GM23338 (cell line): ENCODE measurements at regions not wholly inside any gene's neighbourhood (a gene's known extent, or its start where the extent isn't known, plus 50 kb on each side); places are given as distances from the start of the nearest gene placed in this dataset.

Source experiments
- ATAC-seq: fragments of 200-7000 bp; cut with Tn5 transposase; 3 replicates; pipeline ENCODE4 v1.9.1; 2020
- DNase-seq: peaks from one replicate; pipeline ENCODE4 v3.0.0-alpha.2; 2015; ENCODE audit warnings: low spot score
- H2AFZ ChIP-seq: fragments of 200-600 bp; sonication (generic); 2 replicates; pipeline ENCODE4 v1.8.0; 2016; ENCODE audit warnings: antibody characterized with exemption, mild to moderate bottlenecking, moderate library complexity
- H3F3A ChIP-seq: fragments of 200-600 bp; sonication (generic); replicated peaks from 2 replicates; pipeline ENCODE4 v1.8.0; 2017; ENCODE audit warnings: antibody characterized with exemption, mixed run types, low read depth
- H3K27ac ChIP-seq: fragments of 200-600 bp; sonication (generic); 2 replicates; pipeline ENCODE4 v1.6.1; 2016; ENCODE audit warnings: low read depth
- H3K27me3 ChIP-seq: fragments of 200-600 bp; sonication (generic); 2 replicates; pipeline ENCODE4 v1.8.0; 2016; ENCODE audit warnings: mild to moderate bottlenecking, mixed run types, moderate library complexity; ENCODE audit not compliant: insufficient read depth
- H3K36me3 ChIP-seq: fragments of 200-600 bp; sonication (generic); 2 replicates; pipeline ENCODE4 v1.8.0; 2016; ENCODE audit warnings: mild to moderate bottlenecking; ENCODE audit not compliant: insufficient read depth
- H3K4me1 ChIP-seq: fragments of 200-600 bp; sonication (generic); 2 replicates; pipeline ENCODE4 v1.8.0; 2016; ENCODE audit warnings: mild to moderate bottlenecking, moderate library complexity; ENCODE audit not compliant: insufficient read depth
- H3K4me2 ChIP-seq: fragments of 200-600 bp; sonication (generic); 2 replicates; pipeline ENCODE4 v1.7.1; 2017; ENCODE audit warnings: mixed run types
- H3K4me3 ChIP-seq: fragments of 200-600 bp; sonication (generic); 2 replicates; pipeline ENCODE4 v1.6.1; 2016; ENCODE audit warnings: mixed run types
- H3K79me2 ChIP-seq: fragments of 200-600 bp; sonication (generic); replicated peaks from 2 replicates; pipeline ENCODE4 v1.8.0; 2017; ENCODE audit warnings: mild to moderate bottlenecking; ENCODE audit not compliant: insufficient read depth
- H3K9me2 ChIP-seq: fragments of 200-600 bp; sonication (generic); 2 replicates; pipeline ENCODE4 v1.8.0; 2017; ENCODE audit not compliant: insufficient read depth
- H4K20me1 ChIP-seq: fragments of 200-600 bp; sonication (generic); replicated peaks from 2 replicates; pipeline ENCODE4 v1.8.0; 2017; ENCODE audit warnings: mild to moderate bottlenecking; ENCODE audit not compliant: insufficient read depth
- H3K27ac Mint-ChIP-seq: 2 replicates; pipeline ENCODE4 v1.8.0; 2020; ENCODE audit warnings: inconsistent platforms, mild to moderate bottlenecking, moderate library complexity, mixed read lengths
- H3K27me3 Mint-ChIP-seq: 3 replicates; pipeline ENCODE4 v1.8.0; 2022; ENCODE audit warnings: low read depth, mild to moderate bottlenecking, moderate library complexity, mixed read lengths, inconsistent platforms; ENCODE audit not compliant: insufficient read depth, poor library complexity
- H3K36me3 Mint-ChIP-seq: 3 replicates; pipeline ENCODE4 v1.8.0; 2021; ENCODE audit warnings: low read depth, mild to moderate bottlenecking, inconsistent platforms, moderate library complexity, mixed read lengths
- H3K4me1 Mint-ChIP-seq: 3 replicates; pipeline ENCODE4 v1.8.0; 2020; ENCODE audit warnings: mild to moderate bottlenecking, inconsistent platforms, mixed read lengths
- H3K4me3 Mint-ChIP-seq: 3 replicates; pipeline ENCODE4 v1.8.0; 2021; ENCODE audit warnings: moderate library complexity, mild to moderate bottlenecking, inconsistent platforms, mixed read lengths
- H3K9me3 Mint-ChIP-seq: 3 replicates; pipeline ENCODE4 v1.8.0; 2020; ENCODE audit warnings: moderate library complexity, mild to moderate bottlenecking, inconsistent platforms, mixed read lengths
- CREB1 ChIP-seq: fragments of 250-450 bp; sonication (Bioruptor Pico); IDR thresholded peaks from 2 replicates; pipeline ENCODE4 v1.5.0; 2020; ENCODE audit warnings: low read depth, mild to moderate bottlenecking, moderate library complexity
- EZH2 ChIP-seq: fragments of 200-600 bp; sonication (generic); IDR thresholded peaks from one replicate; pipeline ENCODE4 v1.8.0; 2017; ENCODE audit warnings: antibody characterized with exemption, mild to moderate bottlenecking, low read depth; ENCODE audit not compliant: unreplicated experiment
- EZH2phosphoT487 ChIP-seq: fragments of 200-600 bp; sonication (generic); IDR thresholded peaks from one replicate; pipeline ENCODE4 v1.8.1; 2018; ENCODE audit warnings: antibody characterized with exemption; ENCODE audit not compliant: unreplicated experiment
- JUNB ChIP-seq: IDR thresholded peaks from one replicate; pipeline ENCODE4 v1.6.1; 2016; ENCODE audit warnings: antibody characterized with exemption; ENCODE audit not compliant: unreplicated experiment
- NANOG ChIP-seq: IDR thresholded peaks from 2 replicates; pipeline ENCODE4 v1.6.1; 2016; ENCODE audit warnings: antibody characterized with exemption, borderline replicate concordance
- REST ChIP-seq: IDR thresholded peaks from one replicate; pipeline ENCODE4 v1.6.1; 2018; ENCODE audit warnings: antibody characterized with exemption; ENCODE audit not compliant: unreplicated experiment
- STAT1 ChIP-seq: IDR thresholded peaks from one replicate; pipeline ENCODE4 v1.6.1; 2016; ENCODE audit warnings: antibody characterized with exemption; ENCODE audit not compliant: unreplicated experiment
- ZNF114 ChIP-seq: fragments of 250-450 bp; sonication (Bioruptor Pico); IDR thresholded peaks from 2 replicates; pipeline ENCODE4 v1.5.0; 2020; ENCODE audit warnings: mild to moderate bottlenecking, moderate library complexity
- ZNF462 ChIP-seq: fragments of 250-450 bp; sonication (Bioruptor Pico); IDR thresholded peaks from 2 replicates; pipeline ENCODE4 v1.5.0; 2020; ENCODE audit warnings: mild to moderate bottlenecking, moderate library complexity
- TF ChIP-seq, protein P1 (sequence below), 2 experiments: fragments of 200-600 bp in 1 of 2; sonication (generic) in 1 of 2; conservative IDR thresholded peaks; 2 replicates each; pipeline versions ENCODE4 v1.5.1 to v1.6.1; 2016 to 2017; ENCODE audit warnings: antibody characterized with exemption in 2 of 2, low read depth in 2 of 2, mild to moderate bottlenecking in 2 of 2, moderate library complexity in 1 of 2

DNA sequence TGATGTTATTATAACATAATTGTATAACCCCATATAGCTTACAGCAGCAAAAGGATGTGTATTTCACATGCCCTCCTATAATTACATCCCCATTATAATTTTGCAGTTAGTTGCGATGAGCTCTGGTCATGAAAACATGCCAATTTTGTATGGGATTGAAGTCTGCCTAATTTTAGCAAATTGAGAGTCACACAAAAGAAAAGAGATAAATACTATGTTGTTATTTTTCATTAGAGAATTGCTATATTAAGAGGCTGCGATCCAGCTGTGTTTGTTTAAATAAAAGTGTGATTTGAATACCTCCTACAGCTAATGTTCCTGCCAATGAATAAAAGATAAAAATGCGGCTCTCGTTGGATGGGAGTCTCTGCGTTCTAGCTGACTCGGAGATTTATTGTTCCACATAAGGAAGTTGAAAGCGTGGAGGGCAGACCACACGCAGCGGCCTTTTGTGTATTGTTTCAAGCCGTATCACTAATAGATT is 461.0 kb upstream of the NFIA start:
- TF ChIP-seq CREB1 (no peak), REST (no peak), EZH2 (no peak), JUNB (no peak), NANOG (no peak), ZNF462 (CRISPR knock-in tag) (no peak), ZNF114 (CRISPR knock-in tag) (no peak), EZH2phosphoT487 (no peak), STAT1 (no peak)
- TF ChIP-seq, protein P1, sequence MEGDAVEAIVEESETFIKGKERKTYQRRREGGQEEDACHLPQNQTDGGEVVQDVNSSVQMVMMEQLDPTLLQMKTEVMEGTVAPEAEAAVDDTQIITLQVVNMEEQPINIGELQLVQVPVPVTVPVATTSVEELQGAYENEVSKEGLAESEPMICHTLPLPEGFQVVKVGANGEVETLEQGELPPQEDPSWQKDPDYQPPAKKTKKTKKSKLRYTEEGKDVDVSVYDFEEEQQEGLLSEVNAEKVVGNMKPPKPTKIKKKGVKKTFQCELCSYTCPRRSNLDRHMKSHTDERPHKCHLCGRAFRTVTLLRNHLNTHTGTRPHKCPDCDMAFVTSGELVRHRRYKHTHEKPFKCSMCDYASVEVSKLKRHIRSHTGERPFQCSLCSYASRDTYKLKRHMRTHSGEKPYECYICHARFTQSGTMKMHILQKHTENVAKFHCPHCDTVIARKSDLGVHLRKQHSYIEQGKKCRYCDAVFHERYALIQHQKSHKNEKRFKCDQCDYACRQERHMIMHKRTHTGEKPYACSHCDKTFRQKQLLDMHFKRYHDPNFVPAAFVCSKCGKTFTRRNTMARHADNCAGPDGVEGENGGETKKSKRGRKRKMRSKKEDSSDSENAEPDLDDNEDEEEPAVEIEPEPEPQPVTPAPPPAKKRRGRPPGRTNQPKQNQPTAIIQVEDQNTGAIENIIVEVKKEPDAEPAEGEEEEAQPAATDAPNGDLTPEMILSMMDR (conservative IDR thresholded peaks at IDR 0.05; ENCODE audit: low read depth in 2 of 2) = no peak
- Mint-ChIP-seq H3K4me3 (no peak overlapping the region), H3K27me3 (peaks cover 1% of the 10 kb centered on the region), H3K9me3 (no peaks in the 10 kb centered on the region), H3K4me1 (peaks cover 18% of the 10 kb centered on the region; the same call in 2 of the 3 replicates), H3K36me3 (no peaks in the 10 kb centered on the region), H3K27ac (no peak overlapping the region)
- H3K36me3 ChIP-seq = no peaks in the 10 kb centered on the region
- no peaks in the 10 kb centered on the region for H4K20me1 ChIP-seq
- H3K27me3 ChIP-seq = no peaks in the 10 kb centered on the region
- no peak overlapping the region for H3K4me3 ChIP-seq
- H2AFZ ChIP-seq = no peak overlapping the region
- peak; percentile 24; the same call in 1 of the 3 replicates for ATAC-seq
- H3K4me1 ChIP-seq = peaks cover 8% of the 10 kb centered on the region
- H3K79me2 ChIP-seq = no peaks in the 10 kb centered on the region
- H3K4me2 ChIP-seq = no peak overlapping the region
- H3F3A ChIP-seq = no peaks in the 10 kb centered on the region
- H3K27ac ChIP-seq = no peak overlapping the region
- DNase-seq = peak; percentile 13
- H3K9me2 ChIP-seq = no peaks in the 10 kb centered on the region
